HG02938 (cell line): ENCODE measurements at regions not wholly inside any gene's neighbourhood (a gene's known extent, or its start where the extent isn't known, plus 50 kb on each side); places are given as distances from the start of the nearest gene placed in this dataset.
"Not testable (repeated sequence)": the region's sequence is repeated elsewhere in the genome, so short reads cannot be mapped to it uniquely, and the experiment has no call there.

Experiments
- ATAC-seq: cut with Tn5 transposase; IDR thresholded peaks from one replicate; pipeline ENCODE4 v1.9.1; 2021; ENCODE audit warnings: mild to moderate bottlenecking, moderate library complexity; ENCODE audit not compliant: unreplicated experiment

- ATAC-seq = peak; percentile 97
Measured at GRCh38 chr4:115515772-115516171, 402.4 kb upstream of the NDST4 start.

- peak; percentile 26 for ATAC-seq
Measured at GRCh38 chr4:115515366-115515765, 401.9 kb upstream of the NDST4 start.

- ATAC-seq = no peak
Measured at GRCh38 chr4:115514675-115515074, 401.3 kb upstream of the NDST4 start.

GRCh38 chr4:115505326-115505725 is 391.9 kb upstream of the NDST4 start:
- ATAC-seq = no peak

- ATAC-seq = no peak
Measured at GRCh38 chr4:115501656-115502055, 388.2 kb upstream of the NDST4 start.

- not testable (repeated sequence) for ATAC-seq
Measured at GRCh38 chr4:115493770-115494169, 380.4 kb upstream of the NDST4 start.

- no peak for ATAC-seq
Measured at GRCh38 chr4:115491686-115492085, 378.3 kb upstream of the NDST4 start.

GRCh38 chr4:115489279-115489678 is 375.9 kb upstream of the NDST4 start:
- ATAC-seq = no peak

- no peak for ATAC-seq
Measured at GRCh38 chr4:115485402-115485801, 372.0 kb upstream of the NDST4 start.

- no peak for ATAC-seq
Measured at GRCh38 chr4:115484479-115484878, 371.1 kb upstream of the NDST4 start.

- no peak for ATAC-seq
Measured at GRCh38 chr4:115470763-115471162, 357.3 kb upstream of the NDST4 start.

- not testable (repeated sequence) for ATAC-seq
Measured at GRCh38 chr4:115459301-115459700, 345.9 kb upstream of the NDST4 start.

- ATAC-seq = no peak
Measured at GRCh38 chr4:115456231-115456630, 342.8 kb upstream of the NDST4 start.

GRCh38 chr4:115454228-115454627 is 340.8 kb upstream of the NDST4 start:
- ATAC-seq = no peak

- ATAC-seq = no peak
Measured at GRCh38 chr4:115453416-115453815, 340.0 kb upstream of the NDST4 start.

GRCh38 chr4:115452229-115452628 is 338.8 kb upstream of the NDST4 start:
- ATAC-seq = not testable (repeated sequence)

GRCh38 chr4:115437739-115438138 is 324.3 kb upstream of the NDST4 start:
- ATAC-seq = no peak

- ATAC-seq = no peak
Measured at GRCh38 chr4:115433491-115433890, 320.1 kb upstream of the NDST4 start.

GRCh38 chr4:115430024-115430423 is 316.6 kb upstream of the NDST4 start:
- no peak for ATAC-seq

GRCh38 chr4:115428455-115428854 is 315.0 kb upstream of the NDST4 start:
- ATAC-seq = no peak

GRCh38 chr4:115424852-115425251 is 311.4 kb upstream of the NDST4 start:
- ATAC-seq = no peak

GRCh38 chr4:115418635-115419396 is 305.4 kb upstream of the NDST4 start:
- ATAC-seq = no peak

- no peak for ATAC-seq
Measured at GRCh38 chr4:115396034-115396433, 282.6 kb upstream of the NDST4 start.
